GM12865 (cell line): ENCODE measurements at regions not wholly inside any gene's neighbourhood (a gene's known extent, or its start where the extent isn't known, plus 50 kb on each side); places are given as distances from the start of the nearest gene placed in this dataset.

Experiments
- DNase-seq: peaks from one replicate; pipeline ENCODE4 v3.0.0; 2010; ENCODE audit warnings: low read depth
- H3K4me3 ChIP-seq: 2 replicates; pipeline ENCODE4 v1.5.1; 2011; ENCODE audit warnings: mild to moderate bottlenecking, low read depth, low read length, control low read depth
- CTCF ChIP-seq: IDR thresholded peaks from 2 replicates; pipeline ENCODE4 v1.5.1; 2011; ENCODE audit warnings: low read length, control low read depth, low read depth, inconsistent platforms; ENCODE audit not compliant: insufficient read depth; ENCODE audit errors: missing control alignments

GRCh38 chr4:92111493-92111892, 192.3 kb upstream of the GRID2 start:
- no peak overlapping the region for H3K4me3 ChIP-seq
- DNase-seq: no peak
- no peak for TF ChIP-seq CTCF

- H3K4me3 ChIP-seq: no peak overlapping the region
- no peak for DNase-seq
- no peak for TF ChIP-seq CTCF
Observed at GRCh38 chr4:92112805-92113204, 191.0 kb upstream of the GRID2 start.

GRCh38 chr4:92120810-92121498, 182.8 kb upstream of the GRID2 start:
- DNase-seq: no peak
- TF ChIP-seq CTCF: no peak
- H3K4me3 ChIP-seq: no peak overlapping the region

GRCh38 chr4:92122911-92123310, 180.9 kb upstream of the GRID2 start:
- TF ChIP-seq CTCF: no peak
- no peak overlapping the region for H3K4me3 ChIP-seq
- no peak for DNase-seq

- no peak overlapping the region for H3K4me3 ChIP-seq
- DNase-seq: no peak
- no peak for TF ChIP-seq CTCF
Observed at GRCh38 chr4:92128676-92129075, 175.1 kb upstream of the GRID2 start.

GRCh38 chr4:92129408-92129994, 174.3 kb upstream of the GRID2 start:
- H3K4me3 ChIP-seq: no peak overlapping the region
- no peak for TF ChIP-seq CTCF
- no peak for DNase-seq

GRCh38 chr4:92136434-92136833, 167.3 kb upstream of the GRID2 start:
- TF ChIP-seq CTCF: no peak
- H3K4me3 ChIP-seq: no peak overlapping the region
- DNase-seq: no peak
